Kasumi-1 (cell line): ENCODE measurements at regions not wholly inside any gene's neighbourhood (a gene's known extent, or its start where the extent isn't known, plus 50 kb on each side); places are given as distances from the start of the nearest gene placed in this dataset.

Source experiments
- DNase-seq, 2 experiments: peaks; one replicate each; lab custom pipeline; 2025; lab: John Stamatoyannopoulos, UW

- no peak for DNase-seq
Measured at GRCh38 chr16:8519179-8519578, 71.1 kb downstream of the TMEM114 start.

GRCh38 chr16:8517280-8517679 is 73.0 kb downstream of the TMEM114 start:
- no peak for DNase-seq

- DNase-seq, result no peak
Measured at GRCh38 chr16:8516471-8516870, 73.8 kb downstream of the TMEM114 start.

- DNase-seq, result no peak
Measured at GRCh38 chr16:8512941-8513624, 77.2 kb downstream of the TMEM114 start.

- no peak for DNase-seq
Measured at GRCh38 chr16:8511464-8511863, 78.8 kb downstream of the TMEM114 start.

- DNase-seq, result no peak
Measured at GRCh38 chr16:8510160-8510559, 80.2 kb downstream of the TMEM114 start.

GRCh38 chr16:8505327-8505991 is 84.9 kb downstream of the TMEM114 start:
- DNase-seq, result no peak

GRCh38 chr16:8502446-8502845 is 87.9 kb downstream of the TMEM114 start:
- DNase-seq, result no peak

GRCh38 chr16:8500351-8500750 is 90.0 kb downstream of the TMEM114 start:
- DNase-seq, result no peak

GRCh38 chr16:8496364-8496763 is 93.9 kb downstream of the TMEM114 start:
- no peak for DNase-seq

GRCh38 chr16:8493972-8494371 is 96.3 kb downstream of the TMEM114 start:
- no peak for DNase-seq

GRCh38 chr16:8492690-8493089 is 97.6 kb downstream of the TMEM114 start:
- DNase-seq, result no peak

- DNase-seq, result no peak
Measured at GRCh38 chr16:8489580-8489979, 100.7 kb downstream of the TMEM114 start.

- no peak for DNase-seq
Measured at GRCh38 chr16:8486985-8487384, 103.3 kb downstream of the TMEM114 start.

GRCh38 chr16:8483396-8483795 is 106.9 kb downstream of the TMEM114 start:
- no peak for DNase-seq

GRCh38 chr16:8481810-8482209 is 108.5 kb downstream of the TMEM114 start:
- no peak for DNase-seq

- no peak for DNase-seq
Measured at GRCh38 chr16:8476824-8477223, 113.5 kb downstream of the TMEM114 start.

GRCh38 chr16:8474587-8474986 is 115.7 kb downstream of the TMEM114 start:
- DNase-seq, result no peak

GRCh38 chr16:8469102-8469778 is 121.1 kb downstream of the TMEM114 start:
- no peak for DNase-seq

- no peak for DNase-seq
Measured at GRCh38 chr16:8464979-8465378, 125.3 kb downstream of the TMEM114 start.

- no peak for DNase-seq
Measured at GRCh38 chr16:8459085-8459733, 131.1 kb downstream of the TMEM114 start.

- DNase-seq, result no peak
Measured at GRCh38 chr16:8458481-8459046, 131.7 kb downstream of the TMEM114 start.
